DMS 273 (cell line): ENCODE measurements at regions not wholly inside any gene's neighbourhood (a gene's known extent, or its start where the extent isn't known, plus 50 kb on each side); places are given as distances from the start of the nearest gene placed in this dataset.
"Not testable (repeated sequence)": the region's sequence is repeated elsewhere in the genome, so short reads cannot be mapped to it uniquely, and the experiment has no call there.

ENCODE experiments used
- DNase-seq: peaks from one replicate; lab custom pipeline; 2025; ENCODE audit not compliant: unreplicated experiment; lab: John Stamatoyannopoulos, UW

- no peak for DNase-seq
Observed at GRCh38 chr4:148574502-148574901, 132.3 kb upstream of the NR3C2 start.

DNA sequence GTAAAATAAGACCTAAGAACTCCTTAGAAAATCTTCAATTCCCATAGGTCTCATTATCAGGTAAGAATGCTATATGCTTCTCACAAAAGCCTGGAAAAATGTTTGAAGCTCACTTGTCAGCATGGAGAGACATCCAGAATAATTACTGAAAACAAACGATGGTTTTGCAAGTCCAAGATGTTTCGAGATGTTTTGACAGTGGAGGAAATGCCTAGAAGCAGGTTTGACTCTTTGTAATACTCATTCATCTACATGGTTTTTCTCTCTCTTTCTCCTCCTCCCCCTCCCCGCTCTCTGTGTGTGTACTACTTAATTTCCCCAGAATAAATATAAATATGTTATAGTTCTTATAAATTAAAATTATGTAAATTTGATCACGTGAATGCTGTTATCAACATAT, 131.9 kb upstream of the NR3C2 start:
- DNase-seq: no peak

DNA sequence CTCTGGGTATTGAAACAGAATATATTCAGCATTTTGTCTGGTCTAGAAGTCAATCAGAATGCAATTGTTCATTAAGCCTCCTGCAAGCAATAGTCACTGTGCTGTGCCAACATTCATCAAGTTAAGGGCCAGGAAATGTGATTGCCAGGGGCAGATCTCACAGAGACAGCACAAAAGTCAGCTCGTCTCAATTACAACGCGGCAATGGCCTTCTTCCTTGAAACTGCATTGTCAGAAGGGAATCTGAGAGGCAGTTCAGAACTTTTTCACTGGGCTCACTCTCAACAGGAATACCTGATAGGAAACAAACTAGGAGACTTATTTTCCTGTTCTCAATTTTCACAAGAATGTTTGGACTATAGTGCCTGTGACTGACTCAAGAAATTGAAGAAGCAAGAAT, 131.1 kb upstream of the NR3C2 start:
- DNase-seq: no peak

DNA sequence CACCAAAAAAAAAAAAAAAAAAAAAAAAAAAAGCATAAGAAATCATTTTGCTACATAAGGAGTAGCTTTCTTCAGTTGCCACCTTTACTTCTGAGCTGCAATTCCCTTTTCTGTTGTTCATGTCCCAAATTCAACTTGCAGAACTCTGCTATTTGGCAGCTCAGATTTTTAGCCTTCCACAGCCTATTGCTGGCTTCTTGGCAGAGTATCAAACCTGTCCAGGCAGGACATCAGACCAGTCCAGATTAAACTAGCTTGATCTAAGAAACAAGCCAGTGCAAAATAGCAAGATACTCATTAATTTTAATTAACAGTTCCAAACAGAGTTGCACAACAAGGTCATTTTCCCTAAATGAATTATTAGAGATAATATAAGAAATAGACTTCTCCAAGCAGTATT, 123.6 kb upstream of the NR3C2 start:
- DNase-seq: no peak

- DNase-seq: no peak
Observed at GRCh38 chr4:148563684-148564083, 121.5 kb upstream of the NR3C2 start.

- no peak for DNase-seq
Observed at GRCh38 chr4:148561467-148561866, 119.3 kb upstream of the NR3C2 start.

DNA sequence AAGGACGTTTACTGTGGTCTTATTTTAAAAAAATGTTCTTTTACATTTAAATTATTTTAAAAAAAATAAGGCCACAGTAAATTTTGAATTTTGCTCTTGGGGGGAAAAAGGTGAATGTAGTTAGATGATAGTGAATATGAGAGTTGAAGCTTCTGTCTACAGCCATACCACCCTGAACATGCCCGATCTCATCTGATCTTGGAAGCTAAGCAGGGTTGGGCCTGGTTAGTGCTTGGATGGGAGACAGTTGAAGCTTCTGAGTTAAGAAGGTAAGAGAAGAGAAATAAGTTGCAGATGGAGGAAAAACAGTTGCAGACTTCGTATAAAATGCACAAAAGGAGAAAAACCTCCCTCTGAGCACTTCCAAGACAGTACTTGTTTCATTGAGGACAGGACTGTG, 115.6 kb upstream of the NR3C2 start:
- DNase-seq: no peak

GRCh38 chr4:148550788-148551187, 108.6 kb upstream of the NR3C2 start:
- no peak for DNase-seq

GRCh38 chr4:148542922-148543623, 100.9 kb upstream of the NR3C2 start:
- no peak for DNase-seq

DNA sequence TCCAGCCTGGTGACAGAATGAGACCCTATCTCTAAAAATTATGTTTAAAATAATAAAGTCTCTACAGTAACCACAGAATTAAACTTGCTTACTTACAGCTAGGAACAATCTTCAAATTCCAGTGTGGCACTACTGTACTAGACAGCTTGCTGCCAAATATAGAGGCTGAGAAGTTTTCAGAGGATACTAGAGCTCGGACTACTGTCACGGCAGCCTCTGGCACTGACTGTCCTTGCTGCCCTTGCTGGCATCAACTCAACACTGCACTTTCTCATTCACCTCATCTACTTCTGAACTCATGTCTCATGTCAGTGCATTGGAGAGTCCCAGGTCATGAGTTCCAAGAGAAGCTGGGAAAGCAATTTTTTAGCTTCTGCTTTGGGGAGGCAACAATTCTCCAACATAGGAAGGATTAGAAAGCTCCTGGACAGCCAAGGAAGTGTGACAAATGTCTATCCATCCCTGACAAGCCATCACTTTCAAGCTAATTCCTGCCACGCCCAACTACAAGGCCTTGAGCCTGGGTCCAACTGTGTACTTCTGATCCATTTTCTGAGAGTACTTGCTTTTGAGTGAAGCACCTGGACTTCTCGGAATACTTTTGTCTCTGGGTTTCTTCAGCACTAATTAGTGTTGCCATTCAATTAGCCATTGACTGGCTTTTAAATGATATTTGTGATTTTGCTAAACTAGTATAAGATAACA, 98.6 kb upstream of the NR3C2 start:
- DNase-seq: no peak

DNA sequence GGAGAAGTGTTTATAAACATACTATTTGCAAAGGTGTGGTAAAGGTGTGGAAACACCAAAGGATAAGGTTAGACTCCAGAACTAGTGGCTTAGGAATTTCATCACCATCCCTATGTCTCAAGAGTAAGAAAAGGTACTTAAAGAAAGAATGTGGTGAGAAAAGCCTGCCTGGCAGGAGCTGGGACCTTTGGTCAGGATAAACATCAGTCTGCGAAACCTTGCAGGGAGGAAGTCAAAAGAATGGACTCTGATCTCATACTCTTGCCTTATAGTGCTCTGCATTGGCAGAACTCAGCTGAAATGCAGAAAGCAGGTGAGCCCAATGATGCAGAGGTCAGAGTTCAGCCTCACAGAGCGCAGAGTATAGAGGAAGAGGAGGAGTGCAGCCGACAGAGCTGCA, 97.2 kb upstream of the NR3C2 start:
- DNase-seq: no peak

- not testable (repeated sequence) for DNase-seq
Observed at GRCh38 chr4:148533851-148534250, 91.6 kb upstream of the NR3C2 start.

GRCh38 chr4:148530114-148530513, 87.9 kb upstream of the NR3C2 start:
- no peak for DNase-seq

GRCh38 chr4:148527571-148527970, 85.4 kb upstream of the NR3C2 start:
- no peak for DNase-seq

GRCh38 chr4:148522995-148523394, 80.8 kb upstream of the NR3C2 start:
- no peak for DNase-seq

GRCh38 chr4:148515248-148515647, 73.0 kb upstream of the NR3C2 start:
- no peak for DNase-seq

DNA sequence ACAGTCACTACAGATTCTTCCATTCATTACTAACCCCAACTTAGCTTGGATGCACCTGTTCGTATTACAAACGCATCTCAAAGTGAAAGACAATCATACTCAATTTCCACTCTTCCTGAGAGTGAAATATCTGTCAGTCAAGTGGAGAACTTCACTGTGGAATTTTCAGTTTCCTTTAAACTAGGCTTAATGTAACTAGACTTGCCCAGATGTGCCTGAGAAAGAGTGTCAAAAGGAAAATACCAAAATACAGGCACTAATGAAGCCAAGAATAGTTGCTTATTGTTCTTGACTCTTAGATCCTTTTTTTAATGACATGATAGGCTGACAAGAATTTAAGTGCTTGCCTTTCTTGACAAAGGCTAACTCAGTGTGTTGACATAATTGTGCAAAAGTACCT, 72.4 kb upstream of the NR3C2 start:
- DNase-seq: no peak

- DNase-seq: no peak
Observed at GRCh38 chr4:148514041-148514440, 71.8 kb upstream of the NR3C2 start.

DNA sequence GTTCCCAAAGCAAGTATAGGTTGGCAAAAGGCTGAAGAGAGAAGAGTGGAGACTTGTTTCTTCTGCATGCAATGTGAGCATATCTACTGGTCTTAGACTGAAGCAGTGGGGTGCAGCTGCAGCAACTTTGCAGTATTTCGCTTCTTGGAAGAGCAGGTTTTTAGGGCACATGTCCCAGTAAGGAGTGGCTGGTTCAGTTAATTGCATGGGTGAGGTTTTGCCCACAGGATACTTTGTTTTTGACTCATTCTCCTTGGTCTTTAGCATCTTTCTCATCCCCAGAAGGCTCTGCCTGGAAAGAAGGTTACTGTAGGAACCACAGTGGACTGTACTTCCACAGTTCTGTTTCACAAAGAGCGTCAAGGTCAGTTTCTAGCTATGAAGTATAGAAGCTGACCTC, 68.0 kb upstream of the NR3C2 start:
- no peak for DNase-seq

GRCh38 chr4:148503681-148504080, 61.5 kb upstream of the NR3C2 start:
- DNase-seq: no peak

DNA sequence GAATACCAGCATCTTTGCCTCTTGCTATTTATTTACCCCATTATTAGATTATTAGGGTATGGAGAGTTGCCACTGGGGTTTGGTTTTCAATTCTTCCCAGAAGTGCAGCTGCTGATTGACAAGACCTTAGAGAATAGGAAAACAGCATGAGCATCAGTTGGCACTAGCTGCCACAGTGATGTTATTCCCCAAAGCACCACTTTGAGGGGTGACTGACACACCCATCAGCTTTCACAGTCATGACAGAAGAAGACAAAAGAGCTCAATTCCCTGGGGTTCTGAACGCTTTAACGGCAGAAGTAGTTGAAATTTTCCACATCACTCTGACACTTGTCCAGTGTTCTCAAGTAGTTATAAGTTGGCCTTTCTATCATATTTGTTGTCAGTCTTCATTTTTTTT, 55.0 kb upstream of the NR3C2 start:
- DNase-seq: no peak

GRCh38 chr4:148495463-148495862, 53.2 kb upstream of the NR3C2 start:
- no peak for DNase-seq
